GM12892 (cell line): ENCODE measurements at regions not wholly inside any gene's neighbourhood (a gene's known extent, or its start where the extent isn't known, plus 50 kb on each side); places are given as distances from the start of the nearest gene placed in this dataset.

Experiments
- POLR2A ChIP-seq: IDR thresholded peaks from 2 replicates; pipeline ENCODE4 v1.6.1; 2011; ENCODE audit warnings: low read depth, low read length, control low read depth
- POLR2AphosphoS5 ChIP-seq: IDR thresholded peaks from 2 replicates; pipeline ENCODE4 v1.6.1; 2011; ENCODE audit warnings: low read depth, low read length, control low read depth

DNA sequence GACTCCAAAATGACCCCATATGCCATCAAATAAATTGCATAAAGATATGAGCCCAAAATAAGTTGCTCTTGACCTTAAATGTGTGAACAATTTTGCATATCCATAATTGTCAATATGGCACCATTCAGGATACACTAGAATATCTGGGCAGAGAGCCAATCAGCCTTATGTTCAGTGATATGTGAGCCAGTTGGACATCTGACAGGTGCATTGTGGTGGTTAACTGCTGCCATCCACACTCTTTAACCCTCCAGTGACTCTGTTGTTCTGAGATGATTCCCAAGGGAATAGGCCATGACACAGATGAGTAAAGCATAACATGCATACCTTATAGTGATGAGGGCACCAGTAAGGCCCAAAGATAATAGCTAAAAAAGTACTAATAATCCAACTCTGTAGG is 500.1 kb downstream of the PCDH18 start:
- TF ChIP-seq POLR2AphosphoS5 (no peak), POLR2A (no peak)
